Hematopoietic multipotent progenitor cell treated with erythropoietin and hydrocortisone succinate and interleukin-3 and kit ligand, for 4 days (in vitro differentiated cells): ENCODE measurements at regions not wholly inside any gene's neighbourhood (a gene's known extent, or its start where the extent isn't known, plus 50 kb on each side); places are given as distances from the start of the nearest gene placed in this dataset.
"Not testable (repeated sequence)": the region's sequence is repeated elsewhere in the genome, so short reads cannot be mapped to it uniquely, and the experiment has no call there.

ENCODE experiments used
- DNase-seq: peaks from one replicate; pipeline ENCODE4 v3.0.0-alpha.2; 2015

DNA sequence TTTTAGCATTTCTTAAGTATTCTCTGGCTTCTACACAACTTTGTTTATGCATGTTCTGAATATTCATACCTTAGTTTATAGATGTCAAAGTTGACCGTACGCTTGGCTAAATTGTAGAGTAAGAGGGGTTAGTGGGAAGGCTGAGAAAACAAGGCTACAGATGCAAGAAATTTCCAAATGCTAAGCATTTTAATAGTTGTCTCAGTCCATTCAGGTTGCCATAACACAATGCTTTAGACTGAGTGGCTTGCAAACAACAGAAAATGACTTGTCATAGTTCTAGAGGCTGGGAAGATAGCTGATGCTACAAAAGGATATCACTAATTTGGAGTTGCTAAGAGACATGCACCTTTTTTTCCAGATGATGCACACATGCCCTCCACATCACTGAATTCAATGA lies 53.0 kb upstream of the C1QTNF3 start:
- not testable (repeated sequence) for DNase-seq

DNA sequence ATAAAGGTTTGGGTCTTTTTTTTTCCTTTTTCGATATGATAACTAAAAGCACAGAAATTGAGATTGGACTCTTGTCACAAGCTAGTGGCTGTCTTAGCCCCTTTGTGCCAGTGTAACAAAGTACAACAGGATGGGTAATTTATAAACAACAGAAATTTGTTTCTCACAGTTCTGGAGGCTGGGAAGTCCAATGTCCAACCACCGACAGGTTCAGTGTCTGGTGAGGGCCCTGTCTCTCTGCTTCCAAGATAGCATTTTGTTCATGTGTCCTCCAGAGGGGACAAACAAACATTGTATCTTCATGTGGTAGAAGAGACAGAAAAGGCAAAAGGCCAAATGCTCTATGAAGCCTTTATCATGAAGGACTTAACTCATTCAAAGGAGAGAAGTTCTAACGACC lies 56.9 kb upstream of the C1QTNF3 start:
- not testable (repeated sequence) for DNase-seq

DNA sequence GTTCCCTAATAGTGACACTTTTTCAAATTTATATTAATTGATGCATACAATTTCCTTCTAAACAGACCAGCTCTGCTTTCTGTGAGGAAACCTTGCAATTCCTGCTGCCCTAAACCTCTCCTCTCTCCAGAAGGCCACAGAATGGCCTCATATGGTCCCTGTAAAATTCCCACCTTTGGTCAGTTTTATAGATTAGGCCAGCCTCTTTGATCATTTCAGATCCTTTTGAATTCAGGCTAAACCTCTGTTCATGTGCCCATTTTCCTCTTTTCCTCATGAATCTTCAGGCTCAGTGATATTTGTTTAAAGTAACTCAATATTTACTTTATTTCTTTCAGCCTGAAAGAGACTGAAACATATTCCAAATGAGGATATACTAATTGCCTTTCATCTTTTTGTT lies 58.6 kb upstream of the C1QTNF3 start:
- not testable (repeated sequence) for DNase-seq

DNA sequence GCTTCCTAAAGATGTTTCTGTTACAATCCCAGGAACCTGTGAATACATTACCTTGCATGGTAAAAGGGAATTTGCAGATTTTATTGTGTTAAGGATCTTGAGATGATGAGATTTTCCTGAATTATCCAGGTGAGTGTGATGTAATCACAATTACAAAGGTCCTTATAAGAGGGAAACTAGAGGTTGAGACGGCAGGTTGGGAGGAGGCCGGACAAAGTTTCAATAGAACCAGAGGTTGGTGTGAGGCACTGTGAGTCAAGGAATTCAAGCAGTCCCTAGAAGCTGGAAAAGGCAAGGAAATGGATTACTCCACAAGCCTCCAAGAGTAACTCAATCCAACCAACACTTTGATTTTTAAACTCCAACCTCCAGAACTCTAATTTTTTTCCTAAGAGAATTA lies 65.9 kb upstream of the C1QTNF3 start:
- not testable (repeated sequence) for DNase-seq

DNA sequence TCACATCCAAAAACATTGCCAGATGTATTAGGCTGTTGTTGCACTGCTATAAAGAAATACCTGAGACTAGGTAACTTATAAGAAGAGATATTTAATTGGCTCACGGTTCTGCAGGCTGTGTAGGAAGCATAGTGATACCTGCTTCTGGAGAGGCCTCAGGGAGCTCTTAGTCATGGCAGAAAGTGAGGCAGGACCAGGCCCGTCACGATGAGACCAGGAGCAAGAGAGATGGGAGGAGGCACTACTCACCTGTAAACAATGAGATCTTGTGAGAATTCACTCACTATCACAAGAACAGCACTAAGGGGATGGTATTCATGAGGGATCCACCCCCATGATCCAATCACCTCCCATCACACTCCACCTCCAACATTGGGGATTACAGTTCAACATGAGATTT lies 81.3 kb upstream of the C1QTNF3 start:
- not testable (repeated sequence) for DNase-seq

DNA sequence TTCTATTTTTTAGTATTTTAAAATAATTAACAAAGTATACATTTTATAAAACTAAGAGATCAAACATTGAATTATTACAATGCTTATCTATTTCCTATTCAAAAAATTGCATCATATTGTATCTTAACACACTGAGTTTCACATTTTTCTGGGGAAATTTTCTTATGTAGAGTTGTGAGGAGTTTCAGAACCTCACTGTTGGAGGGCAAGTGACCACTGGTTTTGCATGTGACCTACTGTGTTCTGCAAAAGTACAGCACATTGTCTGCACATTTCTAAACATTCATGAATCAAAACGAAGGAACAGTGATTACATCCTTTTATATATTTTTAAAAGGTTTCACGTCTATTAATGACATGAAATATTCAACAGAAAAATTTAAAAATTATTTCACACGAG lies 82.3 kb upstream of the C1QTNF3 start:
- not testable (repeated sequence) for DNase-seq

DNA sequence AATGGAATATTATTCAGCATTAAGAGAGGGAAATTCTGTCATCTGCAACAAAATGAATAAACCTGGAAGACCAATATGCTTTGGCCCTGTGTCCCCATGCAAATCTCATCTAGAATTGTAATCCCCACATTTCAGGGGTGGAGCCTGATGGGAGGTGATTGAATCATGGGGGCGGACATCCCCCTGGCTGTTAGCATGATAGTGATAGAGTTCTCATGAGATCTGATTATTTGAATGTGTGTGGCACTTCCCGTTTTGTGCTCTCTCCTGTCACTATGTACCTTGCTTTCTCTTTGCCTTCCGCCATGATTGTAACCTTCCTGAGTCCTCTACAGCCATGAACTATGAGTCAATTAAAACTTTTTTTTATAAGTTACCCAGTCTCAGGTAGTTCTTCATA lies 83.7 kb upstream of the C1QTNF3 start:
- not testable (repeated sequence) for DNase-seq

DNA sequence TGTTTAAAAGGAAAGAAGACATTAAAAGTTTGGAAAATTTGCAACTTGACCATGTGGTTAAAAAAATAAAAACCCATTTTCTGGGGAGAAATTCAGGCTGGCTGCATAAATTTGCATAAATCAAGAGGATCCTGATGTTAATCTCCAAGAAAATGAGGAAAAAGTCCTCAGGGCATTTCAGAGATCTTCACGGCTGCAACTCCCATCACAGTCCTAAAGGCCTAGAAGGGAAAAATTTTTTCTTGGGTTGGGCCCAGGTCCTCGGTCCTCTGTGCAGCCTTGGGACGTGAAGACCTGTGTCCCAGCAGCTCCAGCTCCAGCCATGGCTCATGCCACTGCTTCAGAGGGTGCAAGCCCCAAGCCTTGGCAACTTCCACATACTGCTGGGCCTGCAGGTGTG lies 84.8 kb upstream of the C1QTNF3 start:
- DNase-seq, result not testable (repeated sequence)

DNA sequence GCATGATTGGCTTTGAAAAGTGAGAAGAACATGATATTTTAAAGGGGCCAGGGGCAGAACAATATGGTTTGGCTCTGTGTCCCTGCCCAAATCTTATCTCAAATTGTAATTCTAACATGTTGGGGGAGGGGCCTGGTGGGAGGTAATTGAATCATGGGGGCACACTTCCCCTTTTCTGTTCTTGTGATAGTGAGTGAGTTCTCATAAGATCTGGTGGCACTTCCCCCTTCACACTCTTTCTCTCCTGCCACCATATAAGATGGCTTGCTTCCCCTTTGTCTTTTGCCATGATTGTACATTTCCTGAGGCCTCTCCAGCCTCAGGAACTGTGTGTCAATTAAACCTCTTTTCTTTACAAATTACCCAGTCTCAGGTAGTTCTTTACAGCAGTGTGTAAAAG lies 85.9 kb upstream of the C1QTNF3 start:
- peak; percentile 5 for DNase-seq

DNA sequence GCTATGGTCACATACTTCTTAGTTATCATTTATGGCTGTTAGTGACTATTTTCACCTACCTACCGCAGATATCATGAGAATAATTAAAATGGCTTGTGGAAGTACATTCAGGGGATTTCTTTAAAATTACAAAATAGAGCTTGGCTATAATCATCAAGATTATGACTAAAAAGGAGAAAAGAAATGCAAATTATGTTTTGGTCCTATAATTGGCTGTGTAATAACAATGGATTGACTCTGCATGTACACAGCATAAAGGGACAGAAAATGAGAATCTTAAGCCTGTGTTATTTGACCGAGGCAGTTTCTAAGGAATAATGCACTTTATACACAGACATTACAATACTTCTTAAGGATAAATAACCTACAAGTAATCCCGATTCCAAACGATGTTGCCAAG lies 112.0 kb upstream of the C1QTNF3 start:
- DNase-seq, result not testable (repeated sequence)

DNA sequence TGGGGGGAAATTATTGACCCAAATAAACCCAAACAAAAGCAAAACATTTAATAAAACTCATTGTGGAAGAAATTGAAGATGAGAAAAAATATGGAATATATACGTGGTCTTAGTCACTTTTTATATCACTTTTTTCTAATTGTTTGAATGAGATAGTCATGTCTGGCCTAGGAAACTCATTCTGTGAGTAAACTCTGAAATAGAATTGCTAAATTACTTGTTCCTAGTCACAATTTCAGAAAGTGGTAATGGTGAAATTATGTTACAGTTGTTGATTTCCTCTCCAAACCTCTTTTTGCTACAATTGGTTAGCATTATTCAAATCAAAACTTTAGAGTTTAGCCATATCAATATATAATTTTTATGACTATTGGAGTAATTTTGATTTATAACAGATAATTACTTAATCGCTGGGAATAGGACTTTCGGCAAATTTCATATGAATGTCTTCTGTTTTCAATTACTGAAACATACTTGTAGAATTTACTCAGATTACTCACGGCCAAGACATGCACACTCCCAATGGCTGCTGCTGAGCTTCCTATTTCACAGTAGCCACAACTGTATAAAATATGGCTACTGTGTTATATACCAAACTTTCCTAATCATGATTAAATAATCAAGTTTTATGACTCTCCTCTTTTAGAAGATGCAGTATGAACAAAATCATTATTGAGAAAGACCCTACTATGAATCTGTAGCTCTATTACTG lies 113.8 kb upstream of the C1QTNF3 start:
- DNase-seq, result not testable (repeated sequence)

DNA sequence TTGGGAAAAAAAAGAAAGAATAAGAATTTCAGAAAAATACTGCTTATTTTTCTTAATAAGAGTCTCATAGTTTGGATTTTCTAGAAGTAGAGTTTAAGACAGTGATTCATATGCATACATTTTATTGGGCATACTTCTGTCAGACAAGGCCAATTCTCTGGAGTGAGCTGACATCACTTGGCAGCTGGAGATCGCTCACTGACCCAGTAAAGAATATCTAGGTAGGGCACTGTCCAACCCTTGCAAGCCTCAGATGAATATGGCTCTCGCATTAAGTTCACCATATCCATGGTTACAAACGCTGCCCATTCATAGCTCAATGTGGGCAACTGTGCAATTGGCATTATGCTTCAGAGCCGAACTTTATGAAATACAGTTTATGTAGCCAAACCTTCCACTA lies 117.9 kb upstream of the C1QTNF3 start:
- DNase-seq, result not testable (repeated sequence)

DNA sequence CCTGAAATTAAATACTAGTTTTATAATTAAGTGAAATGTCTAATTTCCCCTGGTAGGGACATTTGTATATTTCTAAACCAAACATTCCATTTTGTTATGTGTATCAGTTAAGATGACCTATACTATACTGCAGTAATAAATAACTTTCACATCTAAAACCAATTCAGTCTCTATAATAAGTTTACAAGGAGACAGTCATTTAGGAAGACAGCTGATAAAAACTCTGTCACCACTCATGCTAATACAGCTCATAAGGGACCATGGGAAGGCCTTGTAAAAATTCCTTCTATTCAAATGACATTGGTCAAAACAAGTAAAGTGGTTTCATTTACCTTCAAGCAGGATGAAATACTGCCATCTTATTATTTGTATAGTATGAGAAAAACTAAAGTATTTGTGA lies 128.4 kb upstream of the C1QTNF3 start:
- not testable (repeated sequence) for DNase-seq

DNA sequence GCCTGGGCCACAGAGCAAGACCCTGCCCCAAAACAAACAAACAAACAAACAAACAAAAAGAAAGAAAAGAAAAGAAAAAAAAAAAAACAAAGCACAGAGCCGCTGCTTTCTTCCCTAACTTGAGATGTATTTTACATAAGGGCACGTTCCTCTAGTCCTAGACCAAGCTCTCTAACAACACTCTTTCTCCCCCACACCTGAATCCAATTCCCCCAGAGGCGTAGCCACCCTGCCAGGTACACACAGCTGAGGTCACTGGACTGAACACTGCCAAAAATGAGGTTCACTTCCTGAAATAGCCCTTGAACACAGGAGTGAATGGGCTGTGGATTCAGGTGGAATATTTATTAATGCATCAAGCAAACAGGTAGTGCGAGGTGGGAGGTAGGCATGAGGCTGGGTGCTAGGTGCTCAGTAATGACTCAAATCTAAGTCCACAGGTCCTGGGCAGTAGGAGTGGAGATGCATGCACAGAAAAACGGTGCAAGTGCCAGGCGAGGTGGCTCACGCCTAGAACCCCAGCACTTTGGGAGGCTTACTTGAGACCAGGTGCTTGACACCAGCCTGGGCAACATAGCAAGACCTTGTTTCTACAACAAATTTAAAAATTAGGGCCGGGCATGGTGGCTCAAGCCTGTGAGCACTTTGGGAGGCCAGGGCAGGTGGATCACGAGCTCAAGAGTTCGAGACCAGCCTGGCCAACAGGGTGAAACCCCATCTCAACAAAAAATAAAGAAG lies 136.6 kb upstream of the C1QTNF3 start:
- not testable (repeated sequence) for DNase-seq

DNA sequence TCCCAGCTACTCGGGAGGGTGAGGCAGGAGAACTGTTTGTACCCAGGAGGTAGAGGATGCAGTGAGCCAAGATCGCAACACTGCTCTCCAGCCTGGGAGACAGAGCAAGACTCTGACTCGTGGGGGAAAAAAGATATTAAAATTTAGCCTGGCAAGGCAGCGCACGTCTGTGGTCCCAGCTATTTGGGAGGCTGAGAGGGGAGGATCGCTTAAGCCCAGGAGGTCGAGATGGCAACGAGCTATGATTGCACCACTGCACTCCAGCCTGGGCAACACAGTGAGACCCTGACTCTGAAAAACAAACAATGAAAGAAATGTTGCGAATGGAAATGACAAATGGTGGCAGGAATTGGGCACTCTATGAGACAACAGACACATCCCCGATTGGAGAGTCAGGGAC lies 137.2 kb upstream of the C1QTNF3 start:
- DNase-seq, result not testable (repeated sequence)

DNA sequence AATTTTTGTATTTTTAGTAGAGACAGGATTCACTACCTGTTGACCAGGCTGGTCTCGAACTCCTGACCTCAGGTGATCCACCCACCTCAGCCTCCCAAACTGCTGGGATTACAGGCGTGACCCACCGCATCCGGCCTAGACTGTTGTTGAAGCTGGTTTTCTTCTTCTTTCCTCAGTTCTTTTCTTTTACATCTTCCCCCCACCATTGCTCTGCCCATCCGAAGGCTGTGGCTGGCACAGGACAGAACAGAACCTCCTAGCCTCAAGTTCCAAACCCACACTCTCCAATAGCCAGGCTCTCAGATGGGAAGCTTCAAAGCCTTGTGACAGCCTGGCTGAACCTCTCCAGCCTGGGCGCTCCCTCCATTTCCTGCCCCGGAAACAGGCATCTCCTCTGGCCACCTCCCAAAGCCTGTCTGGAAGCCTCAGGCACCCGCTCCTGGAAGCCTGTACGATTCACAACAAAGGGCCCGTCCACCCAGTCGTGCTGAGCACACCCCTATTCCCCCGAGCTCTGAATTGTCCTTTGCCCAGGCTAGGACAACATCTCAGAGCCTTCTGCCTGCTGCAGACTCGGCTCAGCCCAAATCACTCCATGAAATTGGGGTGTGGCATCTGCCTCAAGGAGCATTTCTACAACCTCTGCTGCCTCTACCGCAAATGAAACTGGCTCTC lies 138.1 kb upstream of the C1QTNF3 start:
- not testable (repeated sequence) for DNase-seq

DNA sequence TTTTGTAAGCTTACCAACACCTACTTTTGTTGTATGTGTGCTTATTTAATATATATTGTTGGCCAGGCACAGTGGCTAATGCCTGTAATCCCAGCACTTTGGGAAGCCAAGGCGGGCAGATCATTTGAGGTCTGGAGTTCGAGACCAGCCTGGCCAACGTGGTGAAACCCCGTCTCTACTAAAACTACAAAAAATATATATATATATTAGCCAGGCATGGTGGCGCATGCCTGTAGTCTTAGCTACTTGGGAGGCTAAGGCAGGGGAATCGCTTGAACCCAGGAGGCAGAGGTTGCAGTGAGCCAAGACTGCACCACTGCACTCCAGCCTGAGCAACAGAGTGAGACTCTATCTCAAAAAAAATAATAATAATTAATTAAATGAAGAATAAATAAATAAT lies 142.0 kb upstream of the C1QTNF3 start:
- not testable (repeated sequence) for DNase-seq

DNA sequence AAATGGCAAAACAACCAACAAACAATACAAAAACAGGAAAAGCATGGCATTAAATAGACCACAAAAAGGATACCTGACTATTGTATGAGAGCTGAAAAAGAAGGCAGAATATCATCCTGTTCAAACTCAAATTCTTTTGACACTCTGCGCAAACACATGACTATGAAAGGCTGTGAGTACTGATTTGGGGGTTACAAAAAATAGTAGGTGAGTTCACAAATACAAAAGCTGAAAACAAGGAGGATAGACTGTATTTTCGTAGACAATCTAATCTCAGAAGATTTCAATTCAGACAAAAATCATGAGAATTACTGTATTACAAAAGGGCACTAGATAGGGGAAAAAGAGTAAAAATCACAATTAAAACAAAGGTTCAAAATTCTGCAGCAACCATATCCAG lies 142.6 kb upstream of the C1QTNF3 start:
- not testable (repeated sequence) for DNase-seq

DNA sequence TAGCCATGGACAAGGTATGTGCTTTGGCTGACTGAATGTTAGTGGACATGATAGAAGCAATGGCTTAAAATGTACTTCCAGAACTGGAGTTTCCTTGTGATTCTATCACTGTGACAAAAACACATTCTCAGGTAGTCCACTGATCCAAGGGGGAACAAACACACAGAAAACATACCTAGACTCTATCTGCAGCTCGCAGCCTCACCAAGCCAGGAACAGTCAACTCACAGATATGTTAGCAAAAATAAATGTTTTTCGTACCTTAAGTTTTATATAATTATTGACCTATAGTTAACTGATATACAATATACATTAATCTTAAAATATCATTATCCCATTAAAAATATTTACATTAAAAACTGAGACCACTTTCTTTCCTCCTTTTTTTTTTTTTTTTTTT lies 143.1 kb upstream of the C1QTNF3 start:
- DNase-seq, result not testable (repeated sequence)

DNA sequence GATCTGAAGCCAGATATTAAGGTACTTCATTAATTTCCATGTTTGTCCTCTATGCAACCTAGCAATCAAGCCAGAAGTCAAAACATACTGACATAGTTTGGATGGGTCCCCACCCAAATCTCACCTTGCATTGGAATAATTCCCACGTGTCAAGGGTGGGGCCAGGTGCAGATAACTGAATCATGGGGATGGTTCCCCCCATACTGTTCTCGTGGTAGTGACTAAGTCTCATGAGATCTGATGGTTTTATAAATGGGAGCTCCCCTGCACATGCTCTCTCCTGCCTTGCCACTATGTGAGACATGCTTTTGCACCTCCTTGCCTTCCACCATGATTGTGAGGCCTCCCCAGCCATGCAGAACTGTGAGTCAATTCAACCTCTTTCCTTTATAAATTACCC lies 143.9 kb upstream of the C1QTNF3 start:
- DNase-seq, result not testable (repeated sequence)

DNA sequence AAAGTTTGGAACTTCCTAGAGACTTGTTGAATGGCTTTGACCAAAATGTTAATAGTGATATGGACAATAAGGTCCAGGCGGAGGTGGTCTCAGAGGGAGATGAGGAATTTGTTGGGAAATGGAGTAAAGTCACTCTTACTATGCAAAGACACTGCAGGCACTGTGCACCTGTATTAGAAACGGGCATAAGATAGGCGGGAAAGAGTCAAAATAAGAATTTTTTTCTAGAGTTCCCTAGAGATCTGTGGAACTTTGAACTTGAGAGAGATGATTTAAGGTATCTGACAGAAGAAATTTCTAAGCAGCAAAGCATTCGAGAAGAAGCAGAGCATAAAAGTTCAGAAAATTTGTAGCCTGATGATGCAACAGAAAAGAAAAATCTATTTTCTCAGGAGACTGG lies 144.4 kb upstream of the C1QTNF3 start:
- not testable (repeated sequence) for DNase-seq

DNA sequence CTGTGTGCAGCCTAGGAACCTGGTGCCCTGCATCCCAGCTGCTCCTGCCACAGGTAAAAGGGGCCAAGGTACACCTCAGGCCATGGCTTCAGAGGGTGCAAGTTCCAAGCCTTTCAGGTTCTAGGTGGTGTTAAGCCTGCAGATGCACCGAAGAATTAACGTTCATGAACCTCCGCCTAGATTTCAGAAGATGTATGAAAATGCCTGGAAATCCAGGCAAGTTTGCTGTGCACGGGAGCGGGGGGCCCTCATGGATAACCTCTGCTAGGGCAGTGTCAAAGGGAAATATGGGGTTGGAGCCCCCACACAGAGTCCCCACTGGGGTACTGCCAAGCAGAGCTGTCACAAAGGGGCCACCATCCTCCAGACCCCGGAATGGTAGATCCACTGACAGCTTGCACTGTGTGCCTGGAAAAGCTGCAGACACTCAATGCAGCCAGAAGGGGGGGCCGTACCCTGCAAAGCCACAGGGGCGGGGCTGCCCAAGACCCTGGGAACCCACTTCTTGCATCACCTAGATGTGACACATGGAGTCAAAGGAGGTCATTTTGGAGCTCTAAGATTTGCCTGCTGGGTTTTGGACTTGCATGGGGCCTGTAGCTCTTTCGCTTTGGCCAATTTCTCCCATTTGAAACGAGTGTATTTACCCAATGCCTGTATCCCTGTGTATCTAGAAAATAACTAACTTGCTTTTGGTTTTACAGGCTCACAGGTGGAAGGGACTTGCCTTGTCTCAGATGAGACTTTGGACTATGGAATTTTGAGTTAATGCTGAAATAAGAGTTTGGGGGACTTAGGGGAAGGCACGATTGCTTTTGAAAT lies 145.2 kb upstream of the C1QTNF3 start:
- peak; percentile 72 for DNase-seq

DNA sequence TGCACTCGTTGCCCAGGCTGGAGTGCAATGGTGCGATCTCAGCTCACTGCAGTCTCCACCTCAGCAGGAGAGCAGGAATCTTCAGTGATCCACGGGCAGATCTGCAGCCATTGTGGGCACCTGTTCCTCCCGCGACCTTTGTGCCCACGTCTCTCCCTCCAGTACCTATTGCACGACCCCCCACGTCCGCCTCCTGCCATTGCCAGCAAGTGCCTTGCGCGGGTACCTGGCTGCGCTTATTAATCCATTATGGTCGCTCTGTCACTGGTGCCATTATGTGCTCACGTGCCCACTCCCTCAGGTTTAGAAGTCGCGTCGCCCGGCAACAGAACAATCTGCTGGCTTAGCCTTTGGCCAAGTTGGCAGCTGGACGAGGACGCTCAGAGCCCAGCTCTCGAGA lies 146.2 kb upstream of the C1QTNF3 start:
- not testable (repeated sequence) for DNase-seq
